HG03354 (cell line): ENCODE measurements at regions not wholly inside any gene's neighbourhood (a gene's known extent, or its start where the extent isn't known, plus 50 kb on each side); places are given as distances from the start of the nearest gene placed in this dataset.
A peak's percentile ranks its signal among the peaks of the same experiment; 100 is the strongest.

Experiments used
- ATAC-seq: cut with Tn5 transposase; IDR thresholded peaks from one replicate; pipeline ENCODE4 v1.9.1; 2021; ENCODE audit warnings: mild to moderate bottlenecking; ENCODE audit not compliant: unreplicated experiment, poor library complexity, severe bottlenecking

DNA sequence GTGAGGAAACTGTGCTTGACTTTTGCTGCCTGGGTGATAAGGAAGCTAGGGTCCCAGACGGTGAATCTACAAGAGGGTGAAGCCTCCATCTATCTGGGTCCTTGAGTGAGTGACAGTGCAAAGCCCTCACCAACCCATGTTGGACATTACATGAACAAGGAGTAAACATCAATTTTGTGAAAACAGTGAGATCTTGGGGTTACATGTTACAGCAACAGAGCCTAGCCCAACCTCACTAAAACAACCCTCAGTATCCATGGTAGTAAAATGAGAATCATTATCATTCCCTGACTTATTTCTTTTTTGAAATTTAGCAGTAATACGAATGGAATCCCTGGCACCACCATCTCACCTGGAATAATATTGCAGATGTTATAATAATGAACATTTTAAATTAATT is 103.4 kb downstream of the TSN start:
- ATAC-seq = no peak

DNA sequence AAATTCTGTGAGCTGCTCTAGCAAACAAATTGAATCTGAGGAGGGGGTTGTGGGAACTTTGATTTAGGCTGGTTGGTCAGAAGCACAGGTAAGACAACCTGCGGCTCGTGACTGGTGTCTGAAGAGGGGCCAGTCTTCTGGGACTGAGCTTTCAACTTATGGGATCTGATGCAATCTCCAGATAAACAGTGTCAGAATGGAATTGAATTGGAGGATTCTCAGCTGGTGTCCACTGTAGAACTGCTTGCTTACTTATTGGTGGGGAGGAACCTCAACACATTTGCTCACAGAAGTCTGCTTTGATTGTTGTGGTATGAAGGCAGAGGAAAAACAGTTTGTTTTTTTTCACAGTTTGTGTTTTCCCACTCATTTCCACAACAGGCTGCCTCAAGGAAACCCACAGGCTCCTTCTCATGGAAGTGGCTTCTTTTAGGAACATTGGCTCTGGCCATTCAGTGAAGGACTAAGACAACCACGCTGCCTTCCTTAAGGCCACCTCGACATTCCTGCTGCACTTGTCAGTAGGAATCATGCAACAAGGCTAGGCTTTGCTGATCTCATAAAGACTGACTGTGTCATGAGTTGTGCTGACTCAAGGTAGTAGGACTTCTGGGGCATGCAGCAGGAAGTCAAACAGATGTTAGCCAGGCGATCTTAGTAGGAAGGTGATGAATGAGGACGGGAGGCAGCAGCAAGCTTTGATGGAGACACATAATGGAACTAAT is 104.7 kb downstream of the TSN start:
- ATAC-seq = no peak

DNA sequence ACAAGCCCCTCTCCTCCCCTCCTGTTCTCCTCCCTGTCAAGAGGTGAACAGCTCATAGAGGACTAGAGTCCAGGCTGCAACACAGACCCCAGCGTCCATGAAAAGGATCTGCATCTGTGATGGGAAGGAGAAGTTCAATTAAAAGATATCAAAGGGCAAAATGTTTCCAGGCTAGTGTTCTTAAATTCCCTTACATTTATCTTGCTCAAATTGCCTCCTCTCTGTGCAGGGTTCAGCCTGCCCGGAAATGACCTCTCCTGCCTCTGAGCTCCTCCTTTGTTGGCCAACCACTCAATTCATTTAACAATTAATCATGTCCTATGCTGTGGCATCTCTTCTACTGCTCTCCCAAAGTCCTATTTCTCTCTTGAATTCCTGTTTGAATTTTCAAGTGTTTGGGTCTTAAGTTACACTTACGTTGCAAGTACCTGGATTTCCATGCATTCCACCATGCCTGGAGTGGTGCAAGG is 105.3 kb downstream of the TSN start:
- ATAC-seq = no peak

- ATAC-seq = no peak
Observed at GRCh38 chr2:121862286-121862685, 106.8 kb downstream of the TSN start.

GRCh38 chr2:121865914-121866313 is 110.5 kb downstream of the TSN start:
- ATAC-seq = no peak

DNA sequence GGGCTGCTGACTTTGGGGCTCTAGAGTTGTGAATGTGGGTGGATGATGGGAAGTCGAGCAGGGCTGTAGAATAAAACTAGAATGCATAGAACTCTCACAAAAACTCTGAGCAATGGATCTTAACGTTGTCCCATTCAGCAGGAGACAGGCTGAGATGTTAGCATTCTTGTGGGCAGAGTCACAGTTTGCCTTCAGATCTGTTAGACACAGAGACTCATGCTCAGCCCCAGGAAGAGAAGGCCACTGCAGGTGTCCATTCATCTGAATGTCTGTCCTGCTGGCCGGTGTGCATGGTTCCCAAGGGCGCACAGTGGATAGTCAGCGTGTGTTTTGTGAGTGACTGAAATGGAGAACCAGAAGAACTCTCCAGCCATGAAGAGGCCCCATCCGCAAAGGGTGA is 111.3 kb downstream of the TSN start:
- ATAC-seq = no peak

DNA sequence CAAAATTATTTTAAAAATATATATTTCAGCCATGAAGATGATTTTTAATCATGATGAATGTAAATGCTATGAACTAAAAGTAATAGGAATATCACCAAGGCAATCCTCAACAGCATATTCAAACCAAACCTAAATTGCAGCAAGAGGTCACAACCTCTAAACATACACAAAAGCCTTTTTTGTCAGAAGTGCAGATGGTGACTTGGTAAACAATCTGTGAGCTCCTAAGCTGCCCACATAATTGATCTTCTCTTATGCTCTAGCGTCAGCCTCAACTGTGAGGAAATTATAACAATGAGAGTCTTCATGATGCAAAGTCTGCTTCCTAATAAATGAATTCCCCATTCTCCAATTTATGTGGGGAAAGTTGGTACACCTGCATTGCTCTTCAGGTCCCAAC is 113.2 kb downstream of the TSN start:
- no peak for ATAC-seq

- ATAC-seq = no peak
Observed at GRCh38 chr2:121869363-121869762, 113.9 kb downstream of the TSN start.

DNA sequence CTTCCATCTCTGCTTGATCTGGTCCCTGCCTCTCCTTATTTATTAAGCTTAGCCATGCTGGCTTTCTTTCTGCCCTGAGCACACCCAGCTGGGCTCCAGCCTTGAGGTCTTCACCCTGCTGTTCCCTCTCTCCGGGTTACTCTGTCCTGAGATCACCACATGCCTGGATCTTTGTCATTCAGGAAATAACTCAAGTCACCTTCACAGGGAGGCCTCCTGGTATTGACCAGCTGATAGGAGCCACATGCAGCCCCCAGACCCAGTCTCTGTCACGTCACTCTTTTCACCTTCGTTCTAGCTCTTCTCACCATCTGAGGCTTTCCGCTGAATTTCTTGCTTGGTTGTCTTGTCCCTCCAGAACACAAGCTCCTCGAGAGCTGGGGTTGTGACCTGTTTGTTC is 114.4 kb downstream of the TSN start:
- no peak for ATAC-seq

DNA sequence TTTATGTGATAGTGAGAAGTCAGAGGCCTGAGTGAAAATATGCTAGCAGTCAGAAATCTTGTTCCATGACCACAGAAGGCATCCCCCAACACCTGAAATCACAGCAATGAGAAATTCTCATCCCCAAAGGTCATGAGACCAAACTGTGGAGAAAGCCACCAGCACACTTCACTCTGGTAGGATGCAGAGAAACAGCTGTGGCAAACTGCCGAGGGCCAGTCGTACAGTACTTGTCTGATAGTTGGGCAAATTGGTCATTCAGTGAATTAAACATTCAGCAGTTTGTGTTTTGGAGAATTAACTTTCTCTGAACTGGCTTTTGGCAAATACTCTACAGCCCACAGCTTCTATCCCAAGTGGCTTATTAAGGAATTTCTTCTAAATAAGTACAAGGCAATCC is 117.2 kb downstream of the TSN start:
- no peak for ATAC-seq

GRCh38 chr2:121873864-121874263 is 118.4 kb downstream of the TSN start:
- no peak for ATAC-seq

DNA sequence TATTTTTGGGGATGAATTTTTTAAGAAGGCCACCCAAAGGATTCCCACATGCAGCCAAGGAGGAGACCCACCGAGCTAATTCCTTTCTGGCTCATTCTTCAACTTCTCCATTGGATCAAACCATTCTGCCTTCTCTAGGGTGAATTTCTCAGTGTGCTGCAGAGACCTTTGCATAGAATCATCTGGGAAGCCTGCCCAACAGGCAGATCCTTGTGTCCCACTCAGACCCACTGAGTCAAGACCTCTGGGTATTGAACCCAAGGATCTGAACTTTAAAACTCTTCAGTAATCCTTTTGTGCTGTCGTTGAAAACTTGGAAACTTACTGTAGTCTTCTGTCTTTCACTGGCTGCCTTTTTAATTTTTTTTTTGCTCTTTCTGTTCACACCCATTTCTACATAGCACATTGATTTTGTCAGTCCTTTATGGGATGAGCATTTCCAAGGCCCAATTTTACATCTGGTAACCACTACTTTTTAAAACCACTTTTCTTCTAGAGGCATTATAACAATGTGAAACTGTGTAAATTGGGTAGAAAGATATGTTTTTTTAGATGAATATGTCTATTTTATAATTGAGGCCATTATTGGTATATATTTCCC is 120.2 kb downstream of the TSN start:
- ATAC-seq = no peak

- ATAC-seq = no peak
Observed at GRCh38 chr2:121877366-121877765, 121.9 kb downstream of the TSN start.

DNA sequence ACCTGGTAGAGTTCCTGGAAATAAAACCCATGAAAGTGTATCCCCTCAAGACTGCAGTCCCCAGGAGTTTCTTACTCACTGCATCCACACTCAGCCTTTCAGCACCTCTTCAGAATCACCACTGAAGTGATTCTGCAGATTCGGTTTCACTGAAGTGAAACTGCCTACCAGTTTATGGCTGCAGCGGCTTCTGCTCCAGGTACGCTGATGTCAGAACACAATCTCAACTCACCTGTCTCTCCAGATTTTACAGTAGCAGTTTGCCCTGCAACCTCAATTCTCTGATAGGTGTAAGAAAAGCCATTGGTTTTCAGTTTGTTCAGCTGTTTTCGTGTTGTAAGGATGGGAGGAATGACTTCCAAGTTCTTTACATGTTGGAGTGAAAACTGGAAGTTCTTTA is 124.8 kb downstream of the TSN start:
- no peak for ATAC-seq

DNA sequence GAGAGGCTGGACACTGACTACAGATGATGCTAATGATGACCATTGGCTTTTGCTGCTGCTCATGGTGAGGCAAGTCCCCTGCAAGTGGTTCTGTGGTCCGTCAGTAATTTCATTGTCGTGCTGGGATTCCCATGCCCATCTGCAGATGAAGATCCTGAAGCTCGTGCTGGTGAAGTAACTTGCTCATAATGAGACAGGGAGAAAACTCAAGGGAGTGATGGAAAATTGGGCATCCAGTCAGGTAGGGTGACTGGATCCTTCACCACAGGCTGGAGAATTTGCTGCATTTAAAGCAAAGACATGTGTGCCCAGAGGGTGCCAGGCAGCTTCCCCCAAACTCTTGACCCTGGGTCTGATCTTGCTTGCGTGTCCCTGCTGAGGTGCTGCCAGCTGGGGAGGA is 125.6 kb downstream of the TSN start:
- ATAC-seq = no peak

DNA sequence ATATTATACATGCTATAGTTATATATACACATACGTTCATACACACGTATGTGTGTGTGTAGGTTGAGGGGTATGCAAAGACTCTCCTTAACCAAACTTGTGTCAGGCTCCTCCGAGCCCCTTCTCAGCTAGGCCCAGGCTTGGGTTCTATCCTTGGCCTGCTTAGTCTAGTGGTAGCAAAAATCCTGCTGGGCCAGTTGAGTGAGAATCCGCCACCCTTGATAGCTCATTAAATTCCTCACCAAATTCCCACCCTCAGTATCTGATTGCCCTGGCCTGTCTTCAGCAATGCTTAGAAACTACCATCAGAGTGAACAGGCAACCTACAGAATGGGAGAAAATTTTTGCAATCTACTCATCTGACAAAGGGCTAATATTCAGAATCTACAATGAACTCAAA is 126.5 kb downstream of the TSN start:
- no peak for ATAC-seq

GRCh38 chr2:121884078-121884477 is 128.6 kb downstream of the TSN start:
- ATAC-seq = no peak

GRCh38 chr2:121884511-121884921 is 129.1 kb downstream of the TSN start:
- ATAC-seq = no peak

DNA sequence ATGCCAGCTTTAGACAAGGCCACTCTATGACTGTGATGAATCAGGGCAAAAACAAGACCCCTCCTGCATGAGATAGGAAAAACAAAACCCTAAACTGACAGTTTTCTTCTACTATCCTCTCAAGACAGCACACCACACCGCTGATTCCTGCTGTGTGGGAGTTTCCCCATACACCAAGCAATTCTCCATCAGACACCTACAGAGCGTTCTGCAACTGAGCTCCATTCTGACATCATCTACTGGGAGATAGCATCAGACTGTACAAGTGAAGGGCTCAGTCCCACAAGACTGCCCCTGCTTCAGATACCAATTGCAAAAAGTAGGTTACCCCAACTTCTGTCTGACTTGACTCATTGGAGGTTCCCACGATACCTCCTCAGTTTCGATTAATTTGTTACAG is 130.6 kb downstream of the TSN start:
- no peak for ATAC-seq

GRCh38 chr2:121887513-121888188 is 132.2 kb downstream of the TSN start:
- peak; percentile 8 for ATAC-seq

- peak; percentile 86 for ATAC-seq
Observed at GRCh38 chr2:121888189-121888557, 132.7 kb downstream of the TSN start.
